ENCODE measurements at regions not wholly inside any gene's neighbourhood (a gene's known extent, or its start where the extent isn't known, plus 50 kb on each side); places are given as distances from the start of the nearest gene placed in this dataset.

- H3K36me3 ChIP-seq (replicated peaks; ENCODE audit: insufficient read depth, low read length): no peaks in the 10 kb centered on the region
- no peaks in the 10 kb centered on the region for H3K27me3 ChIP-seq (replicated peaks; ENCODE audit: insufficient read depth, low read length)
- no peaks in the 10 kb centered on the region for H3F3A ChIP-seq (ENCODE audit: insufficient read depth, low read length)
- H3K9ac ChIP-seq (ENCODE audit: low read length): no peak overlapping the region
- no peak overlapping the region for H3K4me2 ChIP-seq (ENCODE audit: low read depth, low read length)
- H3K9me3 ChIP-seq (replicated peaks; ENCODE audit: insufficient read depth, low read length): no peaks in the 10 kb centered on the region
- no peak overlapping the region for H2AFZ ChIP-seq (ENCODE audit: low read length)
- H3K4me3 ChIP-seq (ENCODE audit: low read length): no peak overlapping the region
- no peaks in the 10 kb centered on the region for H3K79me2 ChIP-seq (ENCODE audit: low read length)
- no peaks in the 10 kb centered on the region for H4K20me1 ChIP-seq (ENCODE audit: insufficient read depth, low read length)
- DNase-seq: no peak
- H3K9me2 ChIP-seq (replicated peaks; ENCODE audit: insufficient read depth, low read length): no peaks in the 10 kb centered on the region
- H3K27ac ChIP-seq (ENCODE audit: low read length): no peak overlapping the region
- TF ChIP-seq CTCF (IDR thresholded peaks at IDR 0.05; ENCODE audit: low read length) (no peak), EZH2 (optimal IDR thresholded peaks at IDR 0.05; ENCODE audit: low read depth, low read length) (no peak), EZH2phosphoT487 (IDR thresholded peaks at IDR 0.05; ENCODE audit: low read length) (no peak)
- 0 out of 2 replicates have a peak, but pooled peaks cover 4% of the 10 kb centered on the region for H3K4me1 ChIP-seq (ENCODE audit: low read length)
Measured at GRCh38 chr17:31738996-31739699, 119.9 kb downstream of the COPRS start.

- TF ChIP-seq CTCF (IDR thresholded peaks at IDR 0.05; ENCODE audit: low read length): no peak
- no peak for TF ChIP-seq EZH2phosphoT487 (IDR thresholded peaks at IDR 0.05; ENCODE audit: low read length)
- no peak for TF ChIP-seq EZH2 (optimal IDR thresholded peaks at IDR 0.05; ENCODE audit: low read depth, low read length)
- Histone ChIP-seq H3K4me2 (ENCODE audit: low read depth, low read length) (no peak overlapping the region), H3K27ac (ENCODE audit: low read length) (no peak overlapping the region), H3K4me1 (ENCODE audit: low read length) (no peaks in the 10 kb centered on the region), H3K9ac (ENCODE audit: low read length) (no peak overlapping the region), H3K9me2 (replicated peaks; ENCODE audit: insufficient read depth, low read length) (no peaks in the 10 kb centered on the region), H2AFZ (ENCODE audit: low read length) (no peak overlapping the region), H4K20me1 (ENCODE audit: insufficient read depth, low read length) (no peaks in the 10 kb centered on the region), H3K4me3 (ENCODE audit: low read length) (no peak overlapping the region), H3F3A (ENCODE audit: insufficient read depth, low read length) (no peaks in the 10 kb centered on the region), H3K9me3 (replicated peaks; ENCODE audit: insufficient read depth, low read length) (no peaks in the 10 kb centered on the region), H3K27me3 (replicated peaks; ENCODE audit: insufficient read depth, low read length) (no peaks in the 10 kb centered on the region), H3K79me2 (ENCODE audit: low read length) (no peaks in the 10 kb centered on the region), H3K36me3 (replicated peaks; ENCODE audit: insufficient read depth, low read length) (no peaks in the 10 kb centered on the region)
- no peak for DNase-seq
Measured at GRCh38 chr17:31738488-31738887, 120.6 kb downstream of the COPRS start.

GRCh38 chr17:31738067-31738466 lies 121.0 kb downstream of the COPRS start:
- no peaks in the 10 kb centered on the region for H3K27me3 ChIP-seq (replicated peaks; ENCODE audit: insufficient read depth, low read length)
- no peaks in the 10 kb centered on the region for H3K79me2 ChIP-seq (ENCODE audit: low read length)
- no peaks in the 10 kb centered on the region for H3K4me1 ChIP-seq (ENCODE audit: low read length)
- H3K4me2 ChIP-seq (ENCODE audit: low read depth, low read length): no peak overlapping the region
- DNase-seq: no peak
- TF ChIP-seq EZH2phosphoT487 (IDR thresholded peaks at IDR 0.05; ENCODE audit: low read length): no peak
- TF ChIP-seq EZH2 (optimal IDR thresholded peaks at IDR 0.05; ENCODE audit: low read depth, low read length): no peak
- no peak for TF ChIP-seq CTCF (IDR thresholded peaks at IDR 0.05; ENCODE audit: low read length)
- no peaks in the 10 kb centered on the region for H3K9me3 ChIP-seq (replicated peaks; ENCODE audit: insufficient read depth, low read length)
- H3F3A ChIP-seq (ENCODE audit: insufficient read depth, low read length): no peaks in the 10 kb centered on the region
- H3K36me3 ChIP-seq (replicated peaks; ENCODE audit: insufficient read depth, low read length): no peaks in the 10 kb centered on the region
- no peak overlapping the region for H3K4me3 ChIP-seq (ENCODE audit: low read length)
- H3K9ac ChIP-seq (ENCODE audit: low read length): no peak overlapping the region
- H2AFZ ChIP-seq (ENCODE audit: low read length): no peak overlapping the region
- H3K9me2 ChIP-seq (replicated peaks; ENCODE audit: insufficient read depth, low read length): no peaks in the 10 kb centered on the region
- H3K27ac ChIP-seq (ENCODE audit: low read length): no peak overlapping the region
- no peaks in the 10 kb centered on the region for H4K20me1 ChIP-seq (ENCODE audit: insufficient read depth, low read length)
